Peyer's patch (tissue), 4 donors: ENCODE measurements at regions not wholly inside any gene's neighbourhood (a gene's known extent, or its start where the extent isn't known, plus 50 kb on each side); places are given as distances from the start of the nearest gene placed in this dataset.

ENCODE experiments used
- CTCF ChIP-seq, 6 experiments: fragments of 450-650 bp in 4 of 6; fragments of 200-600 bp in 2 of 6; sonication (generic) in 1 of 6; IDR thresholded peaks; one replicate each; pipeline ENCODE4 v1.5.1; 2017 to 2019; ENCODE audit warnings: antibody characterized with exemption in 6 of 6, mild to moderate bottlenecking in 3 of 6, moderate library complexity in 1 of 6
- POLR2A ChIP-seq, 2 donors: fragments of 450-650 bp; IDR thresholded peaks; one replicate each; pipeline ENCODE4 v1.5.1; 2017; ENCODE audit warnings: antibody characterized with exemption in 2 of 2, mild to moderate bottlenecking in 2 of 2, moderate library complexity in 2 of 2

- TF ChIP-seq CTCF (IDR thresholded peaks at IDR 0.05) (no peak), POLR2A (IDR thresholded peaks at IDR 0.05) (no peak)
These were observed 287.2 kb upstream of the GHITM start for GRCh38 chr10:83852146-83852545.
